ENCODE measurements at regions not wholly inside any gene's neighbourhood (a gene's known extent, or its start where the extent isn't known, plus 50 kb on each side); places are given as distances from the start of the nearest gene placed in this dataset.
"Not testable (repeated sequence)": the region's sequence is repeated elsewhere in the genome, so short reads cannot be mapped to it uniquely, and the experiment has no call there.

DNA sequence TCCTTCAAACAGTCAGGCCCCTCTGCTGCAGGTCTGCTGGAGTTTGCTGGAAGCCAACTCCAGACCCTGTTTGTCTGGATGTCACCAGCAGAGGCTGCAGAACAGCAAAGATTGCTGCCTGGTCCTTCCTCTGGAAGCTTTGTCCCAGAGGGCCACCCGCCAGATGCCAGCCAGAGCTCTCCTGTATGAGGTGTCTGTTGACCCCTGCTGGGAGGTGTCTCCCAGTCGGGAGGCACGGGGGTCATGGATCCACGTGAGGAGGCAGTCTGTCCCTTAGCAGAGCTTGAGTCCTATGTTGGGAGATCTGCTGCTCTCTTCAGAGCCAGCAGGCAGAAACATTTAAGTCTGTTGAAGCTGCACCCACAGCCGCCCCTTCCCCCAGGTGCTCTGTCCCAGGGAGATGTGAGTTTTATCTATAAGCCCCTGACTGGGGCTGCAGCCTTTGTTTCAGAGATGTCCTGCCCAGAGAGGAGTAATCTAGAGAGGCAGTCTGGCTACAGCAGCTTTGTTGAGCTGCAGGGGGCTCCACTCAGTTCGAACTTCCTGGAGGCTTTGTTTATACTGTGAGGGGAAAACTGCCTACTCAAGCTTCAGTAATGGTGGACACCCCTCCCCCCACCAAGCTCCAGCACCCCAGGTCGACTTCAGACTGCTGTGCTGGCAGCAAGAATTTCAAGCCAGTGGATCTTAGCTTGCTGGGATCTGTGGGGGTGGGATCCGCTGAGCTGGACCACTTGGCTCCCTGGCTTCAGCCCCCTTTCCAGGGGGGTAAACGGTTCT is 72.1 kb downstream of the OGFRL1 start:
- FAIRE-seq; H3K4me2 ChIP-seq (ENCODE audit: control insufficient read depth, insufficient read depth); intact Hi-C loops (cut with micrococcal nuclease; ENCODE audit: unreplicated experiment); H3K9ac ChIP-seq (ENCODE audit: control insufficient read depth, insufficient read depth, low read length); in situ Hi-C loops (cut with MboI); H3K4me1 ChIP-seq (ENCODE audit: control insufficient read depth, insufficient read depth, low read length); H3K27ac ChIP-seq (ENCODE audit: control insufficient read depth, insufficient read depth); H3K9me3 ChIP-seq (replicated peaks; ENCODE audit: control insufficient read depth, insufficient read depth, low read length); H3K27me3 ChIP-seq (replicated peaks in 1 of 2; ENCODE audit: control insufficient read depth in 2 of 2, insufficient read depth in 2 of 2, low read length in 1 of 2); H3K4me3 ChIP-seq; POLR2A ChIA-PET; BruUV-seq (replicated peaks); H2AFZ ChIP-seq (ENCODE audit: control insufficient read depth, low read depth, low read length); DNase-seq (ENCODE audit: low read depth, low spot score); H3K36me3 ChIP-seq (ENCODE audit: control insufficient read depth in 2 of 2, insufficient read depth in 2 of 2, low read length in 1 of 2); ATAC-seq; H3K79me2 ChIP-seq (ENCODE audit: control insufficient read depth, insufficient read depth, low read length); RAD21 ChIA-PET (ENCODE audit: unreplicated experiment); H4K20me1 ChIP-seq (ENCODE audit: control insufficient read depth, insufficient read depth): not testable (repeated sequence)
- ChIA-PET CTCF (interaction anchor here (2.4 kb wide), 1 partner anchor 169 kb away, joined by 6 read pairs; no protein-coding TSS in a partner anchor), SMC1A (ENCODE audit: uncharacterized antibody, unreplicated experiment) (interaction anchor here (1.5 kb wide), 1 partner anchor 10 kb away, joined by 4 read pairs; no protein-coding TSS in a partner anchor)
- WGBS (ENCODE audit: insufficient coverage, insufficient replicate concordance, low lambda C conversion rate, missing lambda C conversion rate): 26% methylated on average over 9 of the region's 9 CpGs

DNA sequence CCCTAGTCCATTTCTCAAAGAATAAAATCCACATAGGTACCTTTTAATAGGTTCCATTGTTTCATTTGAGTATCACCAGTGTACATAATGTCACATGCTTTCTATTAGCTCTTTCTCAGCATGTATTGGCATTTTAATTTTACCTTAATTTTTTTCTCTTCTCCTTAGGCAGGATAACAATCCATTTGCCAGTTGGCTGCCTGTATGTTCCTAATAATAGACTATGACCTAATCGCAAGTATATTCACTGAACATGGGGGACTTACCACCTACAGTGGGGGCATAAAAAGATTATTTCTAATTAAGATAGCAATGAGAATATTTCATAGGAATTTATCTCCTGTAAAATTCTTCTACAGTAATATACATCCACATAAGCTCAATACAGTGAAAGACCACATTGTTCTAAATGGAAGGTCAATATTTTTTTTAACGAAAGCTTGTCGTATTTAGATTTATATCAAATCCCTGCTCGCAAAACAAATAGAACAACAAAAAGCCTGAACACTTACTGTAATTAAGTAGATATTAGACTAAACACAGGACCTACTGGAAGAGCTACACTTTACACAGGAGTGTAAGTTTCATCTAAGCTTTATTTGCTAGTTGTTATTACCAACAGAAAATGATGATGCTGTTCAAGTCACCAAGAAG is 76.4 kb downstream of the OGFRL1 start:
- intact Hi-C loops (cut with micrococcal nuclease; ENCODE audit: unreplicated experiment) (no loop called here), in situ Hi-C loops (cut with MboI) (no loop called here)
- no peak overlapping the region for H2AFZ ChIP-seq (ENCODE audit: control insufficient read depth, low read depth, low read length)
- no peak overlapping the region for H3K4me2 ChIP-seq (ENCODE audit: control insufficient read depth, insufficient read depth)
- DNase-seq (ENCODE audit: low read depth, low spot score): no peak
- no peaks in the 10 kb centered on the region for H3K79me2 ChIP-seq (ENCODE audit: control insufficient read depth, insufficient read depth, low read length)
- H3K4me1 ChIP-seq (ENCODE audit: control insufficient read depth, insufficient read depth, low read length): peaks cover 5% of the 10 kb centered on the region; the same call in 1 of the 2 replicates
- ChIA-PET CTCF (interaction anchor here (0.7 to 1.4 kb wide), 5 partner anchors 14 to 1055 kb away, joined by 3 read pairs; no protein-coding TSS in a partner anchor), SMC1A (ENCODE audit: uncharacterized antibody, unreplicated experiment) (interaction anchor here (0.6 to 1.6 kb wide), 3 partner anchors 9 to 29 kb away, joined by 3 to 4 read pairs (median 3); no protein-coding TSS in a partner anchor), RAD21 (ENCODE audit: unreplicated experiment) (no interaction called here), POLR2A (no interaction called here)
- BruUV-seq (replicated peaks): no TSS peak
- H3K9ac ChIP-seq (ENCODE audit: control insufficient read depth, insufficient read depth, low read length): no peak overlapping the region
- no peaks in the 10 kb centered on the region for H4K20me1 ChIP-seq (ENCODE audit: control insufficient read depth, insufficient read depth)
- 77% methylated on average over 4 of the region's 4 CpGs for WGBS (ENCODE audit: insufficient coverage, insufficient replicate concordance, low lambda C conversion rate, missing lambda C conversion rate)
- no peaks in the 10 kb centered on the region; the same call in 2 of the 3 replicates for H3K9me3 ChIP-seq (replicated peaks; ENCODE audit: control insufficient read depth, insufficient read depth, low read length)
- no peaks in the 10 kb centered on the region for H3K27me3 ChIP-seq (replicated peaks in 1 of 2; ENCODE audit: control insufficient read depth in 2 of 2, insufficient read depth in 2 of 2, low read length in 1 of 2)
- TF ChIP-seq SIX5 (IDR thresholded peaks at IDR 0.05; ENCODE audit: low read depth, low read length, severe bottlenecking): no peak
- no peak for FAIRE-seq
- H3K4me3 ChIP-seq: no peak overlapping the region
- H3K27ac ChIP-seq (ENCODE audit: control insufficient read depth, insufficient read depth): no peak overlapping the region
- ATAC-seq: no peak
- H3K36me3 ChIP-seq (ENCODE audit: control insufficient read depth in 2 of 2, insufficient read depth in 2 of 2, low read length in 1 of 2): no peaks in the 10 kb centered on the region
